Activated naive CD8-positive, alpha-beta T cell treated with anti-CD3 and anti-CD28 coated beads for 36 hours (primary cell): ENCODE measurements at regions not wholly inside any gene's neighbourhood (a gene's known extent, or its start where the extent isn't known, plus 50 kb on each side); places are given as distances from the start of the nearest gene placed in this dataset.
A peak's percentile ranks its signal among the peaks of the same experiment; 100 is the strongest.

Experiments
- DNase-seq: peaks from one replicate; pipeline ENCODE4 v3.0.0; 2021
- H3K27ac Mint-ChIP-seq: one replicate; pipeline ENCODE4 v1.8.0; 2022; ENCODE audit warnings: mild to moderate bottlenecking, moderate library complexity, mixed read lengths
- H3K27me3 Mint-ChIP-seq: one replicate; pipeline ENCODE4 v1.8.0; 2022; ENCODE audit warnings: mild to moderate bottlenecking, mixed read lengths
- H3K36me3 Mint-ChIP-seq: one replicate; pipeline ENCODE4 v1.8.0; 2021; ENCODE audit warnings: mild to moderate bottlenecking, mixed read lengths
- H3K4me1 Mint-ChIP-seq: one replicate; pipeline ENCODE4 v1.8.0; 2021; ENCODE audit warnings: mixed read lengths
- H3K4me3 Mint-ChIP-seq: one replicate; pipeline ENCODE4 v1.8.0; 2022; ENCODE audit warnings: mild to moderate bottlenecking, moderate library complexity, mixed read lengths
- H3K9me3 Mint-ChIP-seq: one replicate; pipeline ENCODE4 v1.8.0; 2022; ENCODE audit warnings: mixed read lengths

DNA sequence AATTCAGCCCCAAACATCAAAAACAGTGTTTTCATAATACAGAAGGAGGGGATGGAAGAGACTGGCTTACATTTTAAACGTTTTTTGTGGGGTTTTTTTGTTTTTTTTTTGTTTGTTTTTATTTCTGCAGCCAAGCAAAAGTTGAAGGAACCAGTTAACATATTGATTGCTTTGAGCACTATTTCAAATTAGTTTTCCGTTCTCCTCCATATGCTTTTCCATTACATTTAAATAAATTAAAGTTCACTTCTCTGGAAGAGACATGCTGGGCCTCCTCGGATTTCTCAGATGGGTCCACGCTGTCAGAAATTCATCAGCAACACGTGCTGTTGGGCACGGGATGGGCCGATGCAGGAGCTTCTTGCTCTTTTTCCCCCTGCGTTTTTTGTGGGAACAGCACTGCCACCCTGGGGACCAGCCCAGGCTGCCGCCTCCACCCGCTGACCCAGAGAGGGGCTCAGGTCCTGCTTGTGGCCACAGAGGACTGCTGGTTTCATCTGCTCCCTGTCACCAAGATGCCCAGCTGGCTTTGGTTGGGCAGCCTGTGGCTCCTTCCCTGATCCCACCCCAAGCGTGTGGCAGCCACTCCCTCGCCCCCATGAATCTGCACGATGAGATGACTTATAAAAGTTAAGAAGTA is 67.7 kb upstream of the CHST15 start:
- no peak for DNase-seq
- Mint-ChIP-seq H3K9me3 (no peaks in the 10 kb centered on the region), H3K27ac (no peak overlapping the region), H3K27me3 (peaks cover 23% of the 10 kb centered on the region), H3K36me3 (no peaks in the 10 kb centered on the region), H3K4me3 (no peak overlapping the region), H3K4me1 (no peaks in the 10 kb centered on the region)

DNA sequence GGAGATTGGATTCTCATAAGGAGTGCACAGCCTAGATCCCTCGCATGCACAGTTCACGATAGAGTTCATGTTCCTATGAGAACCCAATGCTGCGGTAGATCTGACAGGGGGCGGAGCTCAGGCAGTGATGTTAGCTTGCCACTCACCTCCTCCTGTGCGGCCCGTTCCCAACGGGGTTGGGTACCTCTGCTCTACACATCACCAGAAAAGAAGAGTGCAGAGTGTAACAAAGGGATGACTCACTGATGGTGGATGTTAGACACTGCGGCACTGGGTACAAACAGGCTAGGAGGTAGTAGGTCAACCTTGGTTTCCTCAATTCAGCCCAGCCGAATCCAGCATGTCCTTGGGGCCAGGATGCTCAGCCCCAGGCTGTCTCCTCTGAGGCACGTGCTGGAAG is 66.8 kb upstream of the CHST15 start:
- H3K9me3 Mint-ChIP-seq = peaks cover 4% of the 10 kb centered on the region
- H3K4me1 Mint-ChIP-seq = no peaks in the 10 kb centered on the region
- no peak for DNase-seq
- no peak overlapping the region for H3K4me3 Mint-ChIP-seq
- no peak overlapping the region for H3K27ac Mint-ChIP-seq
- peaks cover 19% of the 10 kb centered on the region for H3K27me3 Mint-ChIP-seq
- no peaks in the 10 kb centered on the region for H3K36me3 Mint-ChIP-seq

DNA sequence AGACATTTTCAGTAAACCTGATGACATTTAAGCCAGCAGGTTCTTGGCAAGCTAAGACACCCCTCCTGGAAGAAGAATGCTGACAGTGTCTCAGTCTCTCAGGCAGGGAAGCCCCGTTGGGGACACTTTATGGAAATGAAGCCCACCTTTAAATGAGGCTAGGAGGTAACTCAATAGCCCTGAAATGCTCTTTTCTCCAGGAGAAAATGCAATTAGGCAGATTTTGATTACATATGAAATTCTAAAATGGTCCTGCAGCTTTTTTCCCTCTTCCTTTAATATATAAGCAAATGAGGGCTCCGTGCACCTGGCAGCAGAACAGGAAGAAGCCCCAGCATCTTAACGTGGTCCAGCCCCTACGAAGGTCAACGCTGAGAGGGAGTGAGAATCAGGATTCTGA is 65.8 kb upstream of the CHST15 start:
- Mint-ChIP-seq H3K9me3 (peaks cover 4% of the 10 kb centered on the region), H3K36me3 (no peaks in the 10 kb centered on the region), H3K4me3 (no peak overlapping the region), H3K27ac (no peak overlapping the region), H3K4me1 (no peaks in the 10 kb centered on the region), H3K27me3 (peaks cover 16% of the 10 kb centered on the region)
- DNase-seq = no peak

DNA sequence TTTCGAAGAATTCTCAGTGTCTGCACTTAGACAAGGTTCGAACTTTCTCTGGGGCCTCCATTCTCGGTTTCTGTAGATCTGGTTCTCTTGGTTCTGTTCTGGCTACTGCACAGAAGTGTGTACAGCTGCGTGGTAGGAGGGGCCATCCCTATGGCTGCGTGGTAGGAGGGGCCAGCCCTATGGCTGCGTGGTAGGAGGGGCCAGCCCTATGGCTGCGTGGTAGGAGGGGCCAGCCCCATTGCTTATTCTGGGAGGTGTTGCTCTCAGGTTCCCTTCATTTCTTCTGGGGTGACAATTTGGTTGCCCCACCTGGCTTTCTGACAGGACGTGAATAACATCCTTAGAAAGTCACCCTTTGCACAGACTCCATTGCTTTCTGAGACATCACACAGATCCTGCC is 65.2 kb upstream of the CHST15 start:
- peaks cover 16% of the 10 kb centered on the region for H3K27me3 Mint-ChIP-seq
- no peak for DNase-seq
- no peaks in the 10 kb centered on the region for H3K4me1 Mint-ChIP-seq
- no peak overlapping the region for H3K27ac Mint-ChIP-seq
- peaks cover 4% of the 10 kb centered on the region for H3K9me3 Mint-ChIP-seq
- H3K4me3 Mint-ChIP-seq = no peak overlapping the region
- no peaks in the 10 kb centered on the region for H3K36me3 Mint-ChIP-seq

DNA sequence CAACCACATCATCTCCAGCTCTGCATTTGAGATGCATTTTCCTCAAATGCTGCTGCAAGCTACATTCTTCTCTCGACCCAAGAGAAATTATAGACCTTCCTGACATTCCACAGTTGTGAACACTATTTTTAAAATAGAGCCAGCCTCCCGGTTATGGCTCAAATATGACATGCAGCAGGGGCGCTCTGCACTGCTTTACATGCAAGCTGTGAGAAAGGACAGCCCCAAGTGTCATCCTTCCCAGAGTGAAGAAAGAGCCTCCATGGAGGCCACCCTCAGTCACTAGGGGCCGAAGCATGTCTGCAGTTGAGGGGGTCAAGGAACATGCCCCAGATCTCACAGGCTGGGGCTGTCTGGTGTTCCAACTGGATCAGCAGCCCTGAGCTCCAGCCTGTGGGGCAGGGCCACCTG is 63.9 kb upstream of the CHST15 start:
- Mint-ChIP-seq H3K36me3 (no peaks in the 10 kb centered on the region), H3K4me1 (no peaks in the 10 kb centered on the region), H3K4me3 (no peak overlapping the region), H3K27me3 (peaks cover 14% of the 10 kb centered on the region), H3K9me3 (peaks cover 4% of the 10 kb centered on the region), H3K27ac (no peak overlapping the region)
- DNase-seq = no peak

DNA sequence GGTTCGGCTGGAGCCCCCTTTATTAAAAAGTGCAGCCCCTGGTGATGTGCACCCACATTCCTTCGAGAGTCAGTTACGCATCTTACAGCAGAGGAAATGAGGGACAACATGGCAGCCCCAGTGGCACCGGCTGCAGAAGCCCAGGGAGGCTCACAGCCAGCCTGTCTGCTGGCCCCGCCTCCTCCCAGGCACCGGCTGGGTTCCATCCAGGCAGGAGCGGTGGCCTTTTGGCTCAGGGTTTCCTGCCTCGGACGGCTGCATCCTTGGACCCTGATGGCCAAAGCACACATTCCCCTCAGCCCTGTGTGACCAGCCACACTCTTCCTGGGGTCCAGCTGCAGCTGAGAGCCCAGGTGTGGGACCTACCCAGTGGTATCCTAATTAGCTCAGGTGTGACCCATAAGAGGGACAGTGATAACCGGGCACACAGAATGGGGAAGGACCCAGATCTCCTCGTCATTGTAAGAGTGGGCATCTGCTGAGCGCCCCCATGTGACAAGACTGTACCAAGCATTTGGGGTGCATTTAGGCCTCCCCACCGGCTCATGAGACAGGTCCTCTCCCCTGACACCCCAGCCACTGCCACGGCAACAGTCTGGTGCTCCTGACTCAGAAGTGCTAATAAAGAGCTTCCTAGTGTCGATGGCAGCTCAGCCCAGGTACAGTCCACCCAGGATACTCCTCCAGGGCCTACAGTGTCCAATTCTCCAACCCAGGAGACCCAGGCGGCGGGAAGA is 63.3 kb upstream of the CHST15 start:
- peaks cover 4% of the 10 kb centered on the region for H3K9me3 Mint-ChIP-seq
- no peak overlapping the region for H3K4me3 Mint-ChIP-seq
- H3K4me1 Mint-ChIP-seq = no peaks in the 10 kb centered on the region

DNA sequence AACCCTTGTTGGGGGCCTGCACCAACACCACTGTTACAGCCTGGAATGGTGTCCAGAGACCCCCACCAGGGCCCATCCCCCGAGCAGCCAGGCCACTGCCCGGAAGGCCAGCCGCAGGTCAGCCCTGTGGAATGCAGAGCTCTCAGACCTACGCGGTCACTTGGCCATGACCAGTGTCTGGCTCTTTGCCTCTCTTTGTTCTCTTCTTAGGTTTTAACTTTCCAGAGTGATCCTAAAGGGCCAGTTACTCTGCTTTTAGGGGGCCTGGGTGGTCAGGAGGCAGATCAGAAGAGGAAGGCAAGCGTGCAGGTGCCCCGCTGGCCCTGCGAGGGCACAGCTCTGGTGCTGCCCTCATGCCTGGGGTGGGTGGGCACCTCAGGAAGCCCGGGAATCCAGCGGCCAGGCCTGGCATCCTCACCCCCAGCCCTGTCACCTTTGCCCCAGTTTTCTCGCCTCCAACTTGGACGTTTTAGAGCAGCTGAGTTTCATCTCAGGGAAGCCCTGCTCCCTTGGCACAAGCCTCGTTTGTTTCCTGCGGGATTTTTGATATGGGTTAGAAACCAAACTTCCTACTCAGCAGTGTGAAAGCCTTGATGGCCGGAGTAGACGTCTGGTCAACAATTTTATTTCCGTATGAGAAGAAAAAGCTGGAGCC is 62.5 kb upstream of the CHST15 start:
- Mint-ChIP-seq H3K27me3 (peaks cover 16% of the 10 kb centered on the region), H3K36me3 (no peaks in the 10 kb centered on the region), H3K27ac (no peak overlapping the region), H3K9me3 (peaks cover 4% of the 10 kb centered on the region), H3K4me1 (no peaks in the 10 kb centered on the region), H3K4me3 (no peak overlapping the region)
- DNase-seq = no peak

More for the DNA sequence above, 63.3 kb upstream of the CHST15 start:
- H3K27ac Mint-ChIP-seq = no peak overlapping the region
- H3K36me3 Mint-ChIP-seq = no peaks in the 10 kb centered on the region
- DNase-seq = no peak
- peaks cover 13% of the 10 kb centered on the region for H3K27me3 Mint-ChIP-seq

DNA sequence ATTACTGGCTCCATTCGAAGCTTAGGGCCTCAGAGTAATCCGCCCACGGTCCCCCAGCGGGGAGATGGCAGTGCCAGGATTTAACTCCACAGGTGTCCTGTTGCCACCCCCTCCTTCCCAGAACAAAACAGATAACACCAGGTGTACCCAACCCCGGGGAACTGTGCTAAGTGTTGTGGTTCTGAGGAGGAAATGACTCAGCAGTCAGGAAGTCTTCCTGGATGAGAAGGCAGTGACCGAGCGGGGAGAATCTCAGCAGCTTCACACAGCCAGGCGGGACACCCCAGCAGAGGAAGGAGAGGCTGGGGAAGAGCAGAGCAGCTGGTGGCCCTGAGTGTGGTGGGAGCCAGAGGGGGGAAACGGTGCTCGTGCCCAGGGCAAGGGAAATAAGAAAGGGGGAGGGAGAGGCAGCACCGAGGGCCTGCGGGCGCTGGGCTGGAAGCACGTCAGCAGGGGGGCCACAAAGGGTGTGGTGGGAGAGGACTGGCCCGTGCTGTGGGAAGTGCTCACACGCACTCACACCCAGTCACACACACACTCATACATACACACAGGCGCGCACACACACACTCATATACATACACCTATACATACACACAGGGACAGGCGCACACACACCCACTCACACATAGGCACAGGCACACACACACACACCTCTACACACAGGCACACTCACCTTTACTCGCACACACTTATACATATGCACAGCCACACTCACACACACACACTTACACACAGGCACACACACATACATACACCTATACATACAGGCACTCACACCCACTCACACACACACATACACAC is 59.8 kb upstream of the CHST15 start:
- Mint-ChIP-seq H3K4me3 (no peak overlapping the region), H3K27me3 (peaks cover 22% of the 10 kb centered on the region), H3K36me3 (no peaks in the 10 kb centered on the region), H3K27ac (no peak overlapping the region), H3K9me3 (peaks cover 4% of the 10 kb centered on the region), H3K4me1 (no peaks in the 10 kb centered on the region)
- DNase-seq = peak; percentile 48

DNA sequence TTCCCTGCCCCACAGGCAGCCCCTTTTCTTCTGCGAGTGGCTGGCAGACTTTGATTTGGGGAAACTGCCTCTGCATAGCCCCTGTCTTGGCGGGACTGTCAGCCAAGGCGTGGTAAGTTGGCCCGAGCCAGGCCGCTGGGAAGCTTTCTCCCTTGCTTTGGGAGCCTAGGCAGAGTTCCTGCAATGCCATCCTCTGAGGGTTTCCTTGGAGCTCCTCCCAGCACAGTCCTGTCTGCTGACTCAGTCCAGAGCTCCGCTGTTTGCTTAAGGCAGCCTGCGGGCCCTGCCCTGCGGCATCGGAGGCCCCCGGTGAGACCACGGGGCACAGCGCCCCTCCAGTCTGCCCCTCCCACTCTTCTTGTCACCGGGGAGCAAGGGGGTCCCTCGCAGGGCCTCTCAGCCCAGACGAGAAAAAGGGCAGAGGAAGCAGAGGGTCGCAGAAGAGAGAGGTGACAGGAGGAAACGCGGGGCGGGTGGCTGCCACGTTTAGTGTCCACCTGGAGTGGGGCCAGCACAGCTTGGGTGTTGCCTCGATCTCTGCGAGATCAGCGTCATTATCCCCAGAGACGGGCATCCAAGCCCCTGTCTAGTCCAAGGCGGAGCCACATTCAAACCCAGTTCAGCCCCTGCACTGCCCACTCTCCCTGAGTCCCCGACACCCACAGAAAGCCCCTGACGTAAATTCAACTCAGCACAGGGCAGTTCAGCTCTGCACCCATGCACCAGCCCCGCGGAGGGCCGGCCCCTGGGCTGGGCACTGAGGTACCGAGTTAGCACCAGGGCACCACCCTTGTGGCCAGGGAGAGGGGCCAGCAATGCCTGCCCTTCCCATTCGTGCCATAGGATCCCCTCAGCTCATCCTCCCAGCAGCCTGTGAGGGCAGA is 59.0 kb upstream of the CHST15 start:
- Mint-ChIP-seq H3K27ac (no peak overlapping the region), H3K27me3 (peaks cover 25% of the 10 kb centered on the region), H3K4me1 (no peaks in the 10 kb centered on the region), H3K36me3 (no peaks in the 10 kb centered on the region), H3K9me3 (peaks cover 4% of the 10 kb centered on the region), H3K4me3 (no peak overlapping the region)
- no peak for DNase-seq

DNA sequence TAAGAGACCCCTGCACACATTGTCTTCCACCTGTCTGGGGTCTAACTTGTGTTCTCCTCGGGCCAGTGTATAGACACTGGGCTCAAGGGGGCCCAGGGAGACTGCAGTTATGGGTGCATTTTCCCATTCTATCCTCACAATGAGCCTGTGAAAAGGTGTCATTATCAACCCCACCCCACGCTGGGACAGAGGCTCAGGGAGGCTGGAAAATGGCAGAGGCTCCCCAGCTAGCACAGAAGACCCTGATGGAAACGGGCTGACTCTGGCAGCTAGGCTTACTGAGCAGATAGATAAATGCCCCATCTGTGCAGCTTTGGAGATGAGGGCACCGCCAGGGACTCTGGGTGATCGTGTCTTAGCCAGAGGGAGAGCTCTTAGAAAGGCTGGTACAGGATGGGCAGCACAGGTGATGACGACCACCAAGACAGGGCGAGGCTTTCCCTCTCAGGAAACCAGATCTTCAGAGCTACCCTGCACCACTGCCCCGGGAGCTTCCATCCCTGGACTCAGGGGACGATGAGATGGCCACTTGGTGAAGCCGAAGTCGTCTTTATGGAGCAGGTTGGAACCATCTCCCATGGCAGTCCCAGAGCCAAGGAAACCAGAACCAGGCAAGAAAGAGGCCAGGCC is 58.2 kb upstream of the CHST15 start:
- no peak for DNase-seq
- Mint-ChIP-seq H3K36me3 (no peaks in the 10 kb centered on the region), H3K9me3 (peaks cover 4% of the 10 kb centered on the region), H3K27me3 (peaks cover 25% of the 10 kb centered on the region), H3K27ac (no peak overlapping the region), H3K4me1 (no peaks in the 10 kb centered on the region), H3K4me3 (no peak overlapping the region)

DNA sequence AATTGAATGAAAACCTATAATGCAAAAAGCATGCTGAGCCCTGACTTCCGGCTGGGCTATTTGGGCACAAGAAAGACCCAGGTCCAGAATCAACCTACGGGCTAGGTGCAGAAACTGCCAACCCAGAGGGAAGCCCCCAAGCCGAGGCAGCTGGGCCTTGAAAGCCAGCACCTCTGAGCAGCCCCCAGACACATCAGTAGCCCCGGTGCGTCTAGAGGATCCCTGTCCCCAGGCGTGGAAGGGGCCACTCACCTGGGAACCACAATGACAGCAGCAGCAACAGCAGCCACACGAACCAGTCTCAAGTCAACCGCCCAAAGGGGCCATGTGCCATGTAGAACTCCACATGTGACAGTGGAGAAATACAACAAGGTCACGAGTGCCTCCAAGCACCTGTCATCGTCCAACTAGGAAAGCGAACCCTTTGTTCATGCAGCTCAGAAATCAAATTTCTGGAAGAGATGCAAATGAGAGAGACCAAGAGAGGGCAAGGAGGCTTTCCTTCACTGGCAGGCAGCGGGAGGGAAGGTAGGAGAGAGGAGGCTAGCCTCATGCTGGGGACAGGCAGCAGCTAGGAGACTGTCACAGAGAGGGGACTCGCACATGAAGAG is 57.5 kb upstream of the CHST15 start:
- peaks cover 4% of the 10 kb centered on the region for H3K9me3 Mint-ChIP-seq
- no peak for DNase-seq
- H3K4me1 Mint-ChIP-seq = no peaks in the 10 kb centered on the region
- no peak overlapping the region for H3K27ac Mint-ChIP-seq
- H3K4me3 Mint-ChIP-seq = no peak overlapping the region
- no peaks in the 10 kb centered on the region for H3K36me3 Mint-ChIP-seq
- H3K27me3 Mint-ChIP-seq = peaks cover 25% of the 10 kb centered on the region

DNA sequence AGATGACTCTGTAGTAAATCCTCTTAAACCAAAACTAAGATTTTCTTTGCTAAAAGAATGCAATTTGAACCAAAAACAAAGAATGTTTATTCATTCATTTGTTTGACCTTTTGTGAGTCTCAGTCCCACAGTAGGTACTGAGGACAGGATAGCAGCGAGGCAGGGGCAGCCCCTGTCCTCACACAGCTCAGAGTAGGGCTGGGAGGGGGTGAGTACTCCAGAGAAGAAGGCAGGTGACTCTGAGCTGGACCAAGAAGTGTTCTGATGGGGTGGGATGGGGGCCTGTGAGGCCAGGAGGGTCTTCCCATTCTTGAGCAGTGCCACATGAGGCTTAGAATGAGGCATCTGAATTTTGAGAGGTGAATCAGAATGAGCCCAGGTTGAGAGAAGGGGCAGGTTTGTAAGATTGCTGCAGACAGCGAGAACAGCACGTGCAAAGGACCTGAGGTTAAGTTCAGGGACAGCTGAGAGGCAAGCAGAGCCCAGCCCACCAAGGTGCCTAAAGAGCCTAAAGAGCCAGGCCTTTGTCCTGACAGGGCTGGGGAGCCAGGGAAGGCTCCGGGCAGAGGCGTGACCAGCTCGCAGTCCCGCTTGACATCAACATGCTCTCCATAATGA is 56.9 kb upstream of the CHST15 start:
- no peak for DNase-seq
- peaks cover 25% of the 10 kb centered on the region for H3K27me3 Mint-ChIP-seq
- no peak overlapping the region for H3K27ac Mint-ChIP-seq
- H3K4me3 Mint-ChIP-seq = no peak overlapping the region
- H3K36me3 Mint-ChIP-seq = no peaks in the 10 kb centered on the region
- no peaks in the 10 kb centered on the region for H3K4me1 Mint-ChIP-seq
- peaks cover under 1% of the 10 kb centered on the region for H3K9me3 Mint-ChIP-seq

DNA sequence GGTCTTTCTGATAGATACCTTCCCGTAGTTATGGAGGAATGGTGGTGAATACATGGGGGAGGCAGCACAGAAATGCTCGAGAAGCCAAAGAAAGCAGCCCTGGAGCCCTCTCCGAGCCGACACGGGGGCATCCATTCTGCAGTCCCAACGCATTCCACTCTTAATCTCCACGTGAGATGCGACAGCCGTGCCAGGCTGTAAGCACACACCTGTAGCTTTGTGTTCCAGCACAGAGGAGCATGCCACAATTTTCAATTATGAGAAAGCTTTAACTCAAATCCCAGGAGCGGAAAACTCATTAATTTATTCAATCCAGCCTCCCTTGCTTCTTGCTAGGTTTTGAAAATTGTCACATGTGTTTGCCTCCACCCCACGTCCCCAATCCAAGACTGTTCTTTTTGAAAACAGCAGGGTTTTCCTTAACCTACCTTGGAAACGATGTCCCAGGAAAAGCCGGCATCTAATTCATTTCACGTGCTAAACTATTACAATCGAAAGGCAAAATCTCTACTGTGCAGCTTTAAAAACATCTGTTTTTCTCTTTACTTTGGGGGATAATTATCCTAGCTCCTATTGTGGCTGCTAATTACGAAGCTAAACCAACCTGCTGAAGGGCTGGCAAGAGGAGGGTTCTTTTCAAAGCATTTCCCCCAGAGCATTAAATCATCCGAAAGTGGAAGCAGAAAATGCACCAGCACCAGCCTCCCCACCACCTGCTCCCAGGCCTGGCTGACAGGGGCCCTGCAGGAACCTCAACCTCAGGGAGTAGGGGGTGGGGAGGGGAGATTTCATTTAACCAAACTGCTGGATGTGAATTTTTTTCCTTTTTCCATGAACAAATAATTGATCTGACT is 56.0 kb upstream of the CHST15 start:
- no peak overlapping the region for H3K27ac Mint-ChIP-seq
- peaks cover 25% of the 10 kb centered on the region for H3K27me3 Mint-ChIP-seq
- no peaks in the 10 kb centered on the region for H3K36me3 Mint-ChIP-seq
- no peak overlapping the region for H3K4me3 Mint-ChIP-seq
- H3K4me1 Mint-ChIP-seq = no peaks in the 10 kb centered on the region
- H3K9me3 Mint-ChIP-seq = no peaks in the 10 kb centered on the region
- no peak for DNase-seq
